A673 (cell line): ENCODE measurements at regions not wholly inside any gene's neighbourhood (a gene's known extent, or its start where the extent isn't known, plus 50 kb on each side); places are given as distances from the start of the nearest gene placed in this dataset.
"Not testable (repeated sequence)": the region's sequence is repeated elsewhere in the genome, so short reads cannot be mapped to it uniquely, and the experiment has no call there.

ENCODE experiments used
- BruUV-seq: library from RNA; stranded (reverse); fragments of 400-500 nt; replicated peaks from 2 replicates; lab custom pipeline; 2021; lab: Mats Ljungman, UMichigan
- CTCF ChIA-PET: fragments of 300-600 bp; sonication (Branson Sonifier 250); formaldehyde crosslinking; loops from one replicate; lab custom pipeline; 2022; ENCODE audit warnings: antibody characterized with exemption; lab: Charles Lee
- POLR2A ChIA-PET: fragments of 300-600 bp; sonication (Branson Sonifier 250); formaldehyde crosslinking; loops from one replicate; lab custom pipeline; 2022; ENCODE audit warnings: antibody characterized with exemption; ENCODE audit not compliant: low non-redundant PET; lab: Charles Lee
- DNase-seq: peaks from one replicate; pipeline ENCODE4 v3.0.0-alpha.2; 2015; ENCODE audit warnings: low spot score
- H3K27ac ChIP-seq: fragments of 200-600 bp; sonication (generic); 2 replicates; pipeline ENCODE4 v1.5.1; 2016; ENCODE audit warnings: mixed run types, low read depth, mild to moderate bottlenecking, mixed read lengths, antibody characterized with exemption, low read length; ENCODE audit not compliant: poor library complexity, severe bottlenecking
- H3K27me3 ChIP-seq: fragments of 200-600 bp; sonication (generic); replicated peaks from 2 replicates; pipeline ENCODE4 v1.6.1; 2017; ENCODE audit warnings: mixed run types, low read depth, mild to moderate bottlenecking, mixed read lengths, antibody characterized with exemption, low read length; ENCODE audit not compliant: insufficient read depth, poor library complexity
- H3K36me3 ChIP-seq: fragments of 200-600 bp; sonication (generic); 2 replicates; pipeline ENCODE4 v1.6.1; 2016; ENCODE audit warnings: mixed run types, mild to moderate bottlenecking, mixed read lengths, antibody characterized with exemption, low read length; ENCODE audit not compliant: insufficient read depth, poor library complexity, severe bottlenecking
- H3K4me1 ChIP-seq: fragments of 200-600 bp; sonication (generic); 2 replicates; pipeline ENCODE4 v1.6.1; 2017; ENCODE audit warnings: mixed run types, mild to moderate bottlenecking, mixed read lengths, antibody characterized with exemption, low read length; ENCODE audit not compliant: insufficient read depth, poor library complexity, severe bottlenecking
- H3K4me3 ChIP-seq: fragments of 200-600 bp; sonication (generic); 2 replicates; pipeline ENCODE4 v1.5.1; 2016; ENCODE audit warnings: low read depth, mixed run types, mild to moderate bottlenecking, mixed read lengths, low read length; ENCODE audit not compliant: poor library complexity, severe bottlenecking
- H3K9me3 ChIP-seq: fragments of 200-600 bp; sonication (generic); 2 replicates; pipeline ENCODE4 v1.6.1; 2016; ENCODE audit warnings: mixed run types, low read depth, mild to moderate bottlenecking, mixed read lengths, antibody characterized with exemption, low read length; ENCODE audit not compliant: poor library complexity, severe bottlenecking
- EZH2 ChIP-seq: fragments of 200-600 bp; sonication (generic); IDR thresholded peaks from 2 replicates; pipeline ENCODE4 v1.6.1; 2017; ENCODE audit warnings: borderline replicate concordance, low read depth, mild to moderate bottlenecking, mixed read lengths, antibody characterized with exemption, low read length; ENCODE audit not compliant: poor library complexity, severe bottlenecking
- intact Hi-C: fragments of 100-400 bp; cut with micrococcal nuclease; formaldehyde crosslinking; loops from one replicate; pipeline ENCODE4 v1.10.0; 2022; ENCODE audit not compliant: unreplicated experiment
- TF ChIP-seq, protein P1 (sequence below): fragments of 300-800, 200-600 bp; sonication (generic); conservative IDR thresholded peaks from 2 replicates; pipeline ENCODE4 v1.5.1; 2017; ENCODE audit warnings: low read depth, mild to moderate bottlenecking, antibody characterized with exemption, low read length, moderate library complexity, mixed read lengths

DNA sequence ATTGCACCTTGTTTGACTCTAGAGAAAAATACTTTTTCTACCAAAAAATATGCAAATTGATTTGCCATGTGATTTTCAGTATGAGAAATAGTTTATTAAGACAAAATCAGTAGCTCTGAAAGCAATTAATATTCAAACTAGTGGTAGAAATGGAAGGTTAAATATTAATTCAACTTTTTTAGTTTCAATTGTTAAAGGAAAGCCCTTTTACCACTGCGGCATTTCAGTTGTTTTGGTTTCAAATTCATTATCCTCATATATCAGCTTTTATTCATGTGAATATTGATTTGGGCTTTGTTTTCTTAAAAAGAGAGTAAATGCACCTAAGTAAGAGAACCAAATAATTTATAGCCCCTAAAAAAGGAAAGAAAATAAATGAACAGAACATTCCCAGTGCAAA lies 660.6 kb upstream of the CHD1 start:
- Histone ChIP-seq H3K9me3 (no peaks in the 10 kb centered on the region), H3K36me3 (no peaks in the 10 kb centered on the region), H3K4me3 (no peak overlapping the region), H3K27me3 (no peaks in the 10 kb centered on the region), H3K27ac (no peak overlapping the region), H3K4me1 (no peaks in the 10 kb centered on the region)
- DNase-seq, result no peak
- intact Hi-C loops, result no loop called here
- ChIA-PET POLR2A (no interaction called here), CTCF (no interaction called here)
- no TSS peak for BruUV-seq
- no peak for TF ChIP-seq EZH2
- TF ChIP-seq, protein P1, sequence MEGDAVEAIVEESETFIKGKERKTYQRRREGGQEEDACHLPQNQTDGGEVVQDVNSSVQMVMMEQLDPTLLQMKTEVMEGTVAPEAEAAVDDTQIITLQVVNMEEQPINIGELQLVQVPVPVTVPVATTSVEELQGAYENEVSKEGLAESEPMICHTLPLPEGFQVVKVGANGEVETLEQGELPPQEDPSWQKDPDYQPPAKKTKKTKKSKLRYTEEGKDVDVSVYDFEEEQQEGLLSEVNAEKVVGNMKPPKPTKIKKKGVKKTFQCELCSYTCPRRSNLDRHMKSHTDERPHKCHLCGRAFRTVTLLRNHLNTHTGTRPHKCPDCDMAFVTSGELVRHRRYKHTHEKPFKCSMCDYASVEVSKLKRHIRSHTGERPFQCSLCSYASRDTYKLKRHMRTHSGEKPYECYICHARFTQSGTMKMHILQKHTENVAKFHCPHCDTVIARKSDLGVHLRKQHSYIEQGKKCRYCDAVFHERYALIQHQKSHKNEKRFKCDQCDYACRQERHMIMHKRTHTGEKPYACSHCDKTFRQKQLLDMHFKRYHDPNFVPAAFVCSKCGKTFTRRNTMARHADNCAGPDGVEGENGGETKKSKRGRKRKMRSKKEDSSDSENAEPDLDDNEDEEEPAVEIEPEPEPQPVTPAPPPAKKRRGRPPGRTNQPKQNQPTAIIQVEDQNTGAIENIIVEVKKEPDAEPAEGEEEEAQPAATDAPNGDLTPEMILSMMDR, result no peak

- ChIA-PET CTCF (no interaction called here), POLR2A (no interaction called here)
- TF ChIP-seq, protein P1, result no peak
- TF ChIP-seq EZH2, result no peak
- DNase-seq, result no peak
- intact Hi-C loops, result no loop called here
- no peaks in the 10 kb centered on the region for H3K36me3 ChIP-seq
- H3K9me3 ChIP-seq, result no peaks in the 10 kb centered on the region
- no peaks in the 10 kb centered on the region for H3K27me3 ChIP-seq
- no peak overlapping the region for H3K4me3 ChIP-seq
- BruUV-seq, result no TSS peak
- no peaks in the 10 kb centered on the region for H3K4me1 ChIP-seq
- no peak overlapping the region for H3K27ac ChIP-seq
Measured at GRCh38 chr5:99587983-99588382, 659.2 kb upstream of the CHD1 start.

- Histone ChIP-seq H3K36me3 (no peaks in the 10 kb centered on the region), H3K27ac (no peak overlapping the region), H3K9me3 (no peaks in the 10 kb centered on the region), H3K4me3 (no peak overlapping the region), H3K27me3 (no peaks in the 10 kb centered on the region), H3K4me1 (no peaks in the 10 kb centered on the region)
- POLR2A ChIA-PET, result no interaction called here
- CTCF ChIA-PET, result no interaction called here
- DNase-seq, result no peak
- intact Hi-C loops, result no loop called here
- TF ChIP-seq, protein P1, result no peak
- no peak for TF ChIP-seq EZH2
- no TSS peak for BruUV-seq
Measured at GRCh38 chr5:99586878-99587277, 658.1 kb upstream of the CHD1 start.

- H3K27ac ChIP-seq, intact Hi-C loops, DNase-seq, H3K27me3 ChIP-seq, H3K4me3 ChIP-seq, H3K9me3 ChIP-seq, POLR2A ChIA-PET, H3K4me1 ChIP-seq, CTCF ChIA-PET, BruUV-seq, H3K36me3 ChIP-seq: not testable (repeated sequence)
Measured at GRCh38 chr5:99581204-99581603, 652.4 kb upstream of the CHD1 start.

- POLR2A ChIA-PET, H3K36me3 ChIP-seq, CTCF ChIA-PET, H3K27me3 ChIP-seq, H3K9me3 ChIP-seq, intact Hi-C loops, H3K4me3 ChIP-seq, H3K27ac ChIP-seq, BruUV-seq, H3K4me1 ChIP-seq, DNase-seq: not testable (repeated sequence)
Measured at GRCh38 chr5:99562937-99563627, 634.3 kb upstream of the CHD1 start.
